Neuronal stem cell (in vitro differentiated cells): ENCODE measurements at regions not wholly inside any gene's neighbourhood (a gene's known extent, or its start where the extent isn't known, plus 50 kb on each side); places are given as distances from the start of the nearest gene placed in this dataset.

Source experiments
- DNase-seq: peaks from one replicate; pipeline ENCODE4 v3.0.0-alpha.2; 2013; ENCODE audit warnings: low spot score
- H2AFZ ChIP-seq: one replicate; pipeline ENCODE4 v1.6.1; 2013; ENCODE audit warnings: mild to moderate bottlenecking, low read length, inconsistent platforms
- H2AK5ac ChIP-seq: 2 replicates; pipeline ENCODE4 v1.6.1; 2013; ENCODE audit warnings: low read depth, mild to moderate bottlenecking, inconsistent platforms, low read length, moderate library complexity, mixed read lengths
- H2BK120ac ChIP-seq: 2 replicates; pipeline ENCODE4 v1.6.1; 2013; ENCODE audit warnings: low read depth, mild to moderate bottlenecking, inconsistent platforms, low read length, moderate library complexity, mixed read lengths
- H2BK12ac ChIP-seq: one replicate; pipeline ENCODE4 v1.6.1; 2013; ENCODE audit warnings: low read length, inconsistent platforms
- H2BK15ac ChIP-seq: 2 replicates; pipeline ENCODE4 v1.6.1; 2013; ENCODE audit warnings: mild to moderate bottlenecking, low read length, inconsistent platforms, mixed read lengths
- H2BK5ac ChIP-seq: one replicate; pipeline ENCODE4 v1.6.1; 2013; ENCODE audit warnings: inconsistent platforms, mild to moderate bottlenecking, low read length, moderate library complexity
- H3K14ac ChIP-seq: one replicate; pipeline ENCODE4 v1.6.1; 2013; ENCODE audit warnings: low read length, inconsistent platforms
- H3K18ac ChIP-seq: 2 replicates; pipeline ENCODE4 v1.6.1; 2013; ENCODE audit warnings: low read length, inconsistent platforms
- H3K23ac ChIP-seq: 2 replicates; pipeline ENCODE4 v1.6.1; 2013; ENCODE audit warnings: low read depth, mild to moderate bottlenecking, mixed read lengths, low read length, inconsistent platforms; ENCODE audit not compliant: poor library complexity
- H3K27ac ChIP-seq: replicated peaks from 3 replicates; pipeline ENCODE4 v1.5.1; 2013; ENCODE audit warnings: low read length, inconsistent platforms
- H3K27me3 ChIP-seq, 3 experiments: 2 replicates each; pipeline ENCODE4 v1.6.1; 2013; ENCODE audit warnings: low read length in 3 of 3, mild to moderate bottlenecking in 2 of 3, inconsistent platforms in 1 of 3, low read depth in 1 of 3, mixed read lengths in 1 of 3, moderate library complexity in 1 of 3; ENCODE audit not compliant: control insufficient read depth in 3 of 3, insufficient read depth in 3 of 3
- H3K36me3 ChIP-seq, 2 donors: replicated peaks in 1 of 2; 2 replicates each; pipeline ENCODE4 v1.6.1; 2013; ENCODE audit warnings: low read length in 2 of 2; ENCODE audit not compliant: control insufficient read depth in 2 of 2, insufficient read depth in 2 of 2
- H3K4ac ChIP-seq: 2 replicates; pipeline ENCODE4 v1.6.1; 2013; ENCODE audit warnings: inconsistent platforms, mild to moderate bottlenecking, low read length, moderate library complexity
- H3K4me1 ChIP-seq, 2 donors: 1 replicate in 1 of 2; 2 replicates in 1 of 2; pipeline ENCODE4 v1.6.1; 2013; ENCODE audit warnings: low read length in 2 of 2, low read depth in 1 of 2; ENCODE audit not compliant: control insufficient read depth in 2 of 2, insufficient read depth in 1 of 2
- H3K4me2 ChIP-seq: one replicate; pipeline ENCODE4 v1.6.1; 2013; ENCODE audit warnings: mild to moderate bottlenecking, low read length, inconsistent platforms; ENCODE audit not compliant: insufficient read depth, poor library complexity, severe bottlenecking
- H3K4me3 ChIP-seq, 2 donors: 2 replicates each; pipeline ENCODE4 v1.5.1; 2013; ENCODE audit warnings: low read length in 2 of 2, mild to moderate bottlenecking in 2 of 2, inconsistent platforms in 1 of 2, moderate library complexity in 1 of 2
- H3K79me1 ChIP-seq: one replicate; pipeline ENCODE4 v1.6.1; 2013; ENCODE audit warnings: low read depth, mild to moderate bottlenecking, inconsistent platforms, low read length, moderate library complexity
- H3K9ac ChIP-seq: one replicate; pipeline ENCODE4 v1.6.1; 2013; ENCODE audit warnings: mild to moderate bottlenecking, low read depth, low read length, inconsistent platforms; ENCODE audit not compliant: poor library complexity
- H3K9me3 ChIP-seq, 2 donors: replicated peaks in 1 of 2; 2 replicates each; pipeline versions ENCODE3 to v1.6.1; 2013; ENCODE audit warnings: low read length in 2 of 2, mild to moderate bottlenecking in 2 of 2, inconsistent platforms in 1 of 2, low read depth in 1 of 2, mixed read lengths in 1 of 2, moderate library complexity in 1 of 2; ENCODE audit not compliant: control insufficient read depth in 2 of 2, insufficient read depth in 1 of 2
- H4K8ac ChIP-seq: one replicate; pipeline ENCODE4 v1.6.1; 2013; ENCODE audit warnings: low read depth, mild to moderate bottlenecking, inconsistent platforms, low read length, moderate library complexity
- H4K91ac ChIP-seq: one replicate; pipeline ENCODE4 v1.6.1; 2013; ENCODE audit warnings: low read length, low read depth, mild to moderate bottlenecking, inconsistent platforms; ENCODE audit not compliant: poor library complexity
- WGBS, 2 donors: extraction: QIAGEN DNeasy Blood & Tissue Kit; methylation state at CpG; one replicate each; pipeline ENCODE4 v1.1.7; 2013; ENCODE audit warnings: missing lambda C conversion rate in 2 of 2, mixed read lengths in 1 of 2; ENCODE audit not compliant: insufficient read length in 2 of 2, insufficient replicate concordance in 1 of 2; ENCODE audit errors: extremely low coverage in 2 of 2; 5-methylcytosine and 5-hydroxymethylcytosine counted together

DNA sequence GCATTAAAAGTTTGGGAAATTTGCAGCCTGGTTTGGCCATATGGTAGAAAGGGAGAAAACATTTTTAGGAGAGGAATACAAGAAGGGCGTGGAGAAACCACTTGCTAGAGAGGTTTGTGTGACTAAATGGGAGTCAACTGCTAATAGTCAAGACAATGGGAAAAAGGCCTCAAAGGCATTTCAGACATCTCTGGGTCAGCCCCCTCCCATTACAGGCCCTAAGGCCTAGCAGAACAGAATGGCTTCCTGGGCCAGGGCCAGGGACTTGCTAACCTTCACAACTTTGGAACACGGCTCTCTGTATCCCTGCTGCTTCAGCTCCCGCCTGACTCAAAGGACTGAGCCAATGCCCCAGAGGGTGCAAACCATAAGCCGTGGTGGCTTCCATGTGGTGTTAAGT is 752.3 kb upstream of the ADAMTS5 start:
- Histone ChIP-seq H3K4ac (no peak overlapping the region), H2AFZ (no peak overlapping the region), H2BK120ac (no peak overlapping the region), H3K27me3 (no peaks in the 10 kb centered on the region), H3K4me1 (no peaks in the 10 kb centered on the region), H4K91ac (no peak overlapping the region), H2BK5ac (no peak overlapping the region), H3K27ac (no peak overlapping the region), H3K9me3 (no peaks in the 10 kb centered on the region), H2BK12ac (no peak overlapping the region), H3K14ac (no peak overlapping the region), H2BK15ac (no peak overlapping the region), H3K79me1 (no peaks in the 10 kb centered on the region), H3K18ac (no peak overlapping the region), H3K36me3 (no peaks in the 10 kb centered on the region), H2AK5ac (no peak overlapping the region), H3K9ac (no peak overlapping the region), H3K23ac (no peak overlapping the region), H4K8ac (no peak overlapping the region), H3K4me3 (no peak overlapping the region), H3K4me2 (no peak overlapping the region)
- WGBS, 2 donors: no CpG with 5 or more reads among the region's 4 CpGs
- DNase-seq: no peak

DNA sequence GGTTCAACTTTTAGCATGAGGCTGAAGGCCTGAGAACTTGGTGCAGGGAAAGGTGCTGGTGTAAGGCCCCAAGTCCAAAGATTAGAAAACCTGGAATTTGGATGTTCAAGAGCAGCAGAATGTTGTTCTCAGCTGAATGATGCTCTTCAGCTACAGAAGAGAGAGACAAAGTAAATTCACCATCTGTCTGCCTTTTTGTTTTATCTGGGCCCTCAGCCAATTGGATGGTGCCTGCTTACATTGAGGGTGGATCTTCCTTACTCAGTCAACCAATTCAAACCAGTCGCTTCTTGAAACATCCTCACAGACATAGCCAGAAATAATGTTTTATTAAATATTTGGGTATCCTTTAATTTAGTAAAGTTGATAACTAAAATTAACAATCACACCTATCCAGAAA is 748.2 kb upstream of the ADAMTS5 start:
- H2BK12ac ChIP-seq: no peak overlapping the region
- no peak overlapping the region for H3K4me2 ChIP-seq
- no peak overlapping the region for H2AK5ac ChIP-seq
- H3K18ac ChIP-seq: no peak overlapping the region
- H4K8ac ChIP-seq: no peak overlapping the region
- H2BK15ac ChIP-seq: no peak overlapping the region
- no peaks in the 10 kb centered on the region for H3K36me3 ChIP-seq
- H3K9ac ChIP-seq: no peak overlapping the region
- H4K91ac ChIP-seq: no peak overlapping the region
- H3K4ac ChIP-seq: no peak overlapping the region
- no CpG with 5 or more reads among the region's 1 CpG for WGBS, 2 donors
- H3K27ac ChIP-seq: no peak overlapping the region
- H2BK5ac ChIP-seq: no peak overlapping the region
- peaks cover 0 to 2% of the 10 kb centered on the region in 2 donors for H3K9me3 ChIP-seq
- no peak overlapping the region for H2BK120ac ChIP-seq
- H3K27me3 ChIP-seq: no peaks in the 10 kb centered on the region
- no peak overlapping the region for H3K14ac ChIP-seq
- H3K4me3 ChIP-seq: no peak overlapping the region
- no peaks in the 10 kb centered on the region for H3K79me1 ChIP-seq
- no peak for DNase-seq
- no peaks in the 10 kb centered on the region for H3K4me1 ChIP-seq
- H3K23ac ChIP-seq: no peak overlapping the region
- no peak overlapping the region for H2AFZ ChIP-seq

- Histone ChIP-seq H3K4ac (no peak overlapping the region), H3K9ac (no peak overlapping the region), H3K27me3 (no peaks in the 10 kb centered on the region), H3K79me1 (no peaks in the 10 kb centered on the region), H4K91ac (no peak overlapping the region), H2BK5ac (no peak overlapping the region), H2AK5ac (no peak overlapping the region), H3K4me2 (no peak overlapping the region), H3K4me1 (no peaks in the 10 kb centered on the region), H3K23ac (no peak overlapping the region), H3K27ac (no peak overlapping the region), H3K14ac (peak overlapping the region; percentile 57), H3K18ac (no peak overlapping the region), H3K9me3 (peaks cover 0 to 2% of the 10 kb centered on the region in 2 donors), H2BK12ac (no peak overlapping the region), H3K36me3 (no peaks in the 10 kb centered on the region), H2BK120ac (no peak overlapping the region), H2AFZ (no peak overlapping the region), H3K4me3 (no peak overlapping the region), H4K8ac (no peak overlapping the region), H2BK15ac (no peak overlapping the region)
- no peak for DNase-seq
- no CpG with 5 or more reads among the region's 7 CpGs for WGBS, 2 donors
Measured at GRCh38 chr21:27713154-27714109, 746.5 kb upstream of the ADAMTS5 start.

- H3K9me3 ChIP-seq: no peaks in the 10 kb centered on the region
- no peak overlapping the region for H3K4me2 ChIP-seq
- H3K4me1 ChIP-seq: no peaks in the 10 kb centered on the region
- H2AK5ac ChIP-seq: no peak overlapping the region
- no peak overlapping the region for H4K8ac ChIP-seq
- no peak overlapping the region for H2BK120ac ChIP-seq
- H3K27ac ChIP-seq: no peak overlapping the region
- H2AFZ ChIP-seq: no peak overlapping the region
- no peak overlapping the region for H2BK5ac ChIP-seq
- no peak overlapping the region for H3K23ac ChIP-seq
- no peaks in the 10 kb centered on the region for H3K36me3 ChIP-seq
- no peaks in the 10 kb centered on the region for H3K79me1 ChIP-seq
- H2BK15ac ChIP-seq: no peak overlapping the region
- no CpG with 5 or more reads among the region's 8 CpGs for WGBS, 2 donors
- no peak for DNase-seq
- no peak overlapping the region for H3K18ac ChIP-seq
- no peak overlapping the region for H3K4me3 ChIP-seq
- no peaks in the 10 kb centered on the region for H3K27me3 ChIP-seq
- H3K14ac ChIP-seq: no peak overlapping the region
- H4K91ac ChIP-seq: no peak overlapping the region
- no peak overlapping the region for H2BK12ac ChIP-seq
- no peak overlapping the region for H3K9ac ChIP-seq
- H3K4ac ChIP-seq: no peak overlapping the region
Measured at GRCh38 chr21:27704567-27705166, 737.8 kb upstream of the ADAMTS5 start.
